RWPE2 (cell line): ENCODE measurements at regions not wholly inside any gene's neighbourhood (a gene's known extent, or its start where the extent isn't known, plus 50 kb on each side); places are given as distances from the start of the nearest gene placed in this dataset.

Experiments used
- ATAC-seq: fragments of 200-7000 bp; cut with Tn5 transposase; 3 replicates; pipeline ENCODE4 v1.9.1; 2021; ENCODE audit warnings: low read depth
- DNase-seq: peaks from one replicate; pipeline ENCODE4 v3.0.0-alpha.2; 2020; ENCODE audit warnings: low spot score
- H3K27ac ChIP-seq: fragments of 450-650 bp; 2 replicates; pipeline ENCODE4 v1.5.1; 2017; ENCODE audit warnings: mild to moderate bottlenecking; ENCODE audit not compliant: poor library complexity, severe bottlenecking
- H3K27me3 ChIP-seq: fragments of 250-450 bp; sonication (Bioruptor Pico); 2 replicates; pipeline ENCODE4 v1.5.1; 2021; ENCODE audit warnings: mild to moderate bottlenecking, moderate library complexity; ENCODE audit not compliant: insufficient read depth, poor library complexity, severe bottlenecking
- H3K36me3 ChIP-seq: fragments of 250-450 bp; sonication (Bioruptor Pico); 2 replicates; pipeline ENCODE4 v1.5.1; 2020; ENCODE audit warnings: low read depth, mild to moderate bottlenecking, moderate library complexity
- H3K4me1 ChIP-seq: fragments of 250-450 bp; sonication (Bioruptor Pico); 2 replicates; pipeline ENCODE4 v1.5.1; 2021; ENCODE audit warnings: mild to moderate bottlenecking, moderate library complexity; ENCODE audit not compliant: insufficient read depth, poor library complexity, severe bottlenecking
- H3K4me3 ChIP-seq: fragments of 250-450 bp; sonication (Bioruptor Pico); 2 replicates; pipeline ENCODE4 v1.5.1; 2021; ENCODE audit warnings: mild to moderate bottlenecking, moderate library complexity; ENCODE audit not compliant: severe bottlenecking
- H3K9me3 ChIP-seq: fragments of 250-450 bp; sonication (Bioruptor Pico); 2 replicates; pipeline ENCODE4 v1.5.1; 2021; ENCODE audit warnings: mild to moderate bottlenecking, moderate library complexity; ENCODE audit not compliant: severe bottlenecking
- TF ChIP-seq, protein P1 (sequence below): fragments of 450-650 bp; IDR thresholded peaks from one replicate; pipeline ENCODE4 v1.5.1; 2017; ENCODE audit warnings: mild to moderate bottlenecking, moderate library complexity; ENCODE audit not compliant: poor library complexity, severe bottlenecking

DNA sequence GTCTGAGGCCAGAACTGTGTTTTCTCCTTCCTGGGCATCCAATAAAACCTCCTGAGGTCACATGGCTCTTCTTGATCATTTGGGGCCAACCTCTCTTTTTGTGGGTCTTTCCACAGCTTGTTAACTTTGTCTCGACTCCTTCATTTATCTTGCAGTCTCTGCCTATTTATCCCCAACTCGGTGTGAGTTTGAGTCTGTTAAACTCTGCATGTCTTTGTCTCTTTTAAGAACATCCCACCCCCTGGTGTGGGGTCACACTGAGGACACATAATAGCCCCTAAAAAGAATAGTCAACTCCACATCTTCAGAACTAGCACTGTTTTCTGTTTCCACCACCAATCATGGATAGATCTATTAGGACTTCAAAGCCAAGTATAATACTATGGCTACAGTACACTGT is 187.2 kb downstream of the TLE3 start:
- no peaks in the 10 kb centered on the region for H3K4me1 ChIP-seq
- DNase-seq (no peak), ATAC-seq (no peak)
- TF ChIP-seq, protein P1, sequence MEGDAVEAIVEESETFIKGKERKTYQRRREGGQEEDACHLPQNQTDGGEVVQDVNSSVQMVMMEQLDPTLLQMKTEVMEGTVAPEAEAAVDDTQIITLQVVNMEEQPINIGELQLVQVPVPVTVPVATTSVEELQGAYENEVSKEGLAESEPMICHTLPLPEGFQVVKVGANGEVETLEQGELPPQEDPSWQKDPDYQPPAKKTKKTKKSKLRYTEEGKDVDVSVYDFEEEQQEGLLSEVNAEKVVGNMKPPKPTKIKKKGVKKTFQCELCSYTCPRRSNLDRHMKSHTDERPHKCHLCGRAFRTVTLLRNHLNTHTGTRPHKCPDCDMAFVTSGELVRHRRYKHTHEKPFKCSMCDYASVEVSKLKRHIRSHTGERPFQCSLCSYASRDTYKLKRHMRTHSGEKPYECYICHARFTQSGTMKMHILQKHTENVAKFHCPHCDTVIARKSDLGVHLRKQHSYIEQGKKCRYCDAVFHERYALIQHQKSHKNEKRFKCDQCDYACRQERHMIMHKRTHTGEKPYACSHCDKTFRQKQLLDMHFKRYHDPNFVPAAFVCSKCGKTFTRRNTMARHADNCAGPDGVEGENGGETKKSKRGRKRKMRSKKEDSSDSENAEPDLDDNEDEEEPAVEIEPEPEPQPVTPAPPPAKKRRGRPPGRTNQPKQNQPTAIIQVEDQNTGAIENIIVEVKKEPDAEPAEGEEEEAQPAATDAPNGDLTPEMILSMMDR = no peak
- no peaks in the 10 kb centered on the region for H3K36me3 ChIP-seq
- H3K4me3 ChIP-seq = no peak overlapping the region
- H3K27ac ChIP-seq = no peak overlapping the region
- no peaks in the 10 kb centered on the region for H3K9me3 ChIP-seq
- H3K27me3 ChIP-seq = no peaks in the 10 kb centered on the region

DNA sequence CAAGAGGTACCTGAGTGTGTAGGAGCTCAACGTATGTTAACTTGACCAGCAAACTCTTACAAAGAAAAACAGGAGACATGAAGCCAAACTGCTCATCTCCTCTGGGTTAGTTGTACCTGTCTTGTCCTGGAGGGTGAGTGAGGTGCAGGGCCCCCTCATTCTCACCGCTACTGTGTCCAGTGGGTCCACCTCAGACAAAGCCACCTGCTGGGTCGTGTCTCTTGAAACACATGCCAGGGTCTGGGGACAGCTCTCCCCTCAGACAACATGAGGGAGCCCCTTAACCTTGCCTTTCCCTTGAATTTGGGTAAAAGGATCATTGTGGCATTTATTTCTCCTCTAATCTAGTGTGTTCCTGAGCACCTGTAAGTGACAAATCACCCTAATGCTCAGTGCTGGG is 185.6 kb downstream of the TLE3 start:
- Histone ChIP-seq H3K27ac (no peak overlapping the region), H3K4me3 (no peak overlapping the region), H3K4me1 (no peaks in the 10 kb centered on the region), H3K9me3 (no peaks in the 10 kb centered on the region), H3K27me3 (peaks cover 8% of the 10 kb centered on the region), H3K36me3 (no peaks in the 10 kb centered on the region)
- TF ChIP-seq, protein P1 = no peak
- ATAC-seq = no peak
- no peak for DNase-seq

DNA sequence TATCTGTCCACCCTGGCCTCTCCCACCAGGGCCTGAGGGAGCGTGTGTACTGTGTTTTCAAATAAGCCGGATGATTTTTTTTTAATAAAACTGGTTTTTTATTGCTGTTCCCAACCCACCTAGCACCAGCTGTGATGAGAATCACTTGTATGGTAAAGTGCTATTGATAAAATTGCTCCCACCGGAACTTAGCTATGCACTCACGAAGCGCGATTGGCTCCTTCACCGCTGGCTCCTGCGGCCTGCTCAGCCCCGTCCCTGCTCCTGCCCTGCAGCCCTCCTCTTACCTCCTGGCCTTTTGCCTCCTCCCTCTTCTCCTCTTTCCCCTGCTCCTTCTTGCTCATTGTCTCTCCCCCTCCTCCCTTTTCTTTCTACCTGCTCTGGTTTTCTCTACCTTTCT is 183.7 kb downstream of the TLE3 start:
- no peaks in the 10 kb centered on the region for H3K4me1 ChIP-seq
- H3K27ac ChIP-seq = no peak overlapping the region
- TF ChIP-seq, protein P1 = no peak
- H3K4me3 ChIP-seq = no peak overlapping the region
- H3K36me3 ChIP-seq = no peaks in the 10 kb centered on the region
- ATAC-seq (no peak), DNase-seq (no peak)
- peaks cover 12% of the 10 kb centered on the region for H3K27me3 ChIP-seq
- no peaks in the 10 kb centered on the region for H3K9me3 ChIP-seq

DNA sequence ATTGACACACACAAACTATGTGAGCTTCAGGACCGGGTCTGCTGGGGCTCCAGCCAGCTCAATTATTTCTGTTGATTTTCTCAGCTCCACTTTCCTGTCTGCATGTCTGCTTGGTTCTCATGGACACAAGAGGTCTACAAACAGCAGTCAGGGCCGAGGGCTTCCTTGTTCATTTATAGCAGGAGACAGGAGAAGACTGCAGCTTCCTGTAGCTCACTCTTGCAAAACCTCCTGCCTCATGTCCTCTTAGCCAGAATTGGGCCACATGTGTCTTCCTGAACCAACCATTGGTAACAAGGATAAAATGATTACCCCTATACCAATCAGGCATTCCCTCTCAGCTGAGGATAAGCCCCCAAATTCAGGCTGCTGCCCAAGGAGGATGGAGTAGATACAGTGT is 182.8 kb downstream of the TLE3 start:
- ATAC-seq (no peak), DNase-seq (no peak)
- H3K36me3 ChIP-seq = no peaks in the 10 kb centered on the region
- H3K27me3 ChIP-seq = peaks cover 12% of the 10 kb centered on the region
- H3K4me3 ChIP-seq = no peak overlapping the region
- no peak overlapping the region for H3K27ac ChIP-seq
- no peaks in the 10 kb centered on the region for H3K4me1 ChIP-seq
- TF ChIP-seq, protein P1 = no peak
- no peaks in the 10 kb centered on the region for H3K9me3 ChIP-seq

DNA sequence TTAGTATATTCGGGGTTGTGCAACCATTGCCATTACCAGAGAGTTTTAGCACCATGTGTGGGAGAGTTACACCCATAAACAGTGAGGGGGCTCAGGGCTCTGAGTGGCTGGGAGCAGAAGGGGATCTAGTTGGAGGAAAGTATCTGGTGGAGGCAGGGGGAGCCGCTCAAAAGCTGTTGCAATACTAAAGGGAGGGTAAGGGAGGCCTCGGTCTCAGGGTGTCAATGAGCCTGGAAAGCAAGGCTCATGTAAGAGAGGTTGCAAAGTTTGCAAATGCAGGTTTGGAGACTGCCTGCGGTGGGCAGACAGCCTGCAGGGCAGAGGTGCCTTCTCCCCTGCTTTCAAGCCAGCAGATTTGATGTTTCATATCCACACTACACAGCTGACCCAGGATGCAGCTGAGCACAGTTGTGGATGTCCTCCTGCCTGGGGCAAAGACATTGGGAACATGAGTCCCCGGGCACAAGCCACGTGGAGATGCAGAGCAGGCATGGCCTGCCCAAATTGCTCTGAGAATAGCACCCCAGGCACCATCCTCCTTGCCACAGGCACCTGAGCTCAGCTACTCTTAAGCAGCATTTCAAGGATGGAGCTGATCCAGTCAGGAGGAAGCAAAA is 181.4 kb downstream of the TLE3 start:
- no peak for ATAC-seq
- Histone ChIP-seq H3K36me3 (no peaks in the 10 kb centered on the region), H3K4me1 (no peaks in the 10 kb centered on the region), H3K27ac (no peak overlapping the region), H3K4me3 (no peak overlapping the region), H3K27me3 (peaks cover 12% of the 10 kb centered on the region), H3K9me3 (no peaks in the 10 kb centered on the region)
- no peak for DNase-seq
- TF ChIP-seq, protein P1 = no peak
